Superior temporal gyrus (tissue), 1 donor: ENCODE measurements at regions not wholly inside any gene's neighbourhood (a gene's known extent, or its start where the extent isn't known, plus 50 kb on each side); places are given as distances from the start of the nearest gene placed in this dataset.

Experiments
- DNase-seq: peaks from one replicate; pipeline ENCODE4 v3.0.0-alpha.2; 2016; ENCODE audit errors: extremely low spot score

- no peak for DNase-seq
Observed at GRCh38 chr18:45482286-45482685, 133.0 kb upstream of the SLC14A2 start.

GRCh38 chr18:45487581-45487980, 127.7 kb upstream of the SLC14A2 start:
- no peak for DNase-seq

- no peak for DNase-seq
Observed at GRCh38 chr18:45488645-45489044, 126.6 kb upstream of the SLC14A2 start.

- no peak for DNase-seq
Observed at GRCh38 chr18:45493830-45494229, 121.4 kb upstream of the SLC14A2 start.

GRCh38 chr18:45494811-45495210, 120.5 kb upstream of the SLC14A2 start:
- no peak for DNase-seq

- no peak for DNase-seq
Observed at GRCh38 chr18:45496741-45497140, 118.5 kb upstream of the SLC14A2 start.

- DNase-seq = no peak
Observed at GRCh38 chr18:45497595-45498286, 117.5 kb upstream of the SLC14A2 start.

- DNase-seq = no peak
Observed at GRCh38 chr18:45498287-45498658, 117.0 kb upstream of the SLC14A2 start.

- DNase-seq = no peak
Observed at GRCh38 chr18:45503990-45504389, 111.3 kb upstream of the SLC14A2 start.

- no peak for DNase-seq
Observed at GRCh38 chr18:45505497-45506206, 109.6 kb upstream of the SLC14A2 start.

- no peak for DNase-seq
Observed at GRCh38 chr18:45506951-45507350, 108.3 kb upstream of the SLC14A2 start.

GRCh38 chr18:45509535-45509934, 105.7 kb upstream of the SLC14A2 start:
- DNase-seq = no peak

GRCh38 chr18:45510656-45511055, 104.6 kb upstream of the SLC14A2 start:
- DNase-seq = no peak

GRCh38 chr18:45512363-45512953, 102.8 kb upstream of the SLC14A2 start:
- no peak for DNase-seq

GRCh38 chr18:45517181-45517741, 98.0 kb upstream of the SLC14A2 start:
- no peak for DNase-seq

- DNase-seq = no peak
Observed at GRCh38 chr18:45518311-45519155, 96.7 kb upstream of the SLC14A2 start.

- DNase-seq = no peak
Observed at GRCh38 chr18:45519411-45520280, 95.6 kb upstream of the SLC14A2 start.

GRCh38 chr18:45521136-45521535, 94.1 kb upstream of the SLC14A2 start:
- no peak for DNase-seq

- no peak for DNase-seq
Observed at GRCh38 chr18:45521777-45522176, 93.5 kb upstream of the SLC14A2 start.

- DNase-seq = no peak
Observed at GRCh38 chr18:45522371-45522770, 92.9 kb upstream of the SLC14A2 start.

GRCh38 chr18:45525301-45525700, 90.0 kb upstream of the SLC14A2 start:
- DNase-seq = no peak
